ENCODE measurements at regions not wholly inside any gene's neighbourhood (a gene's known extent, or its start where the extent isn't known, plus 50 kb on each side); places are given as distances from the start of the nearest gene placed in this dataset.
"Not testable (repeated sequence)": the region's sequence is repeated elsewhere in the genome, so short reads cannot be mapped to it uniquely, and the experiment has no call there.

DNA sequence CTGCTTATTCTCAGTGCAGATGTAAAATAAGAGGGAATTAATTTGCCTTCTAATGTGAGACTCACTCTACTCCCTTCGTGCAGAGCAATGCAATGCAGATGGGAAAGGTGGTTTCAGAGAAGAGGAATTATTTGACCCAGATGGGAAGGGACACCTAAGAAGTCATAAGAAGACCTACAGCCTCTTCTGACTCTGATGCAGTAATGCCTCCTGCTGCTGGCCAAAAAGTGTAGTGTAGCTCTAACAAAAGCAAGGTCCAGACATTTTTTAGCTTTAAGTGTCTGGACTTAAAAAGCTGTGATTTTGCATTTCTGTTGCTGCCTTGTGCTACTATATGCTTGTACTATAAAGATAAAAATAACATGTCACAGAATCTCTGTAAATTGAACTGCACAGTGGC, 501.4 kb downstream of the TTLL7 start:
- no peaks in the 10 kb centered on the region for H3K36me3 ChIP-seq
- intact Hi-C loops (cut with DNase I): no loop called here
- DNase-seq (ENCODE audit: extremely low spot score): no peak
- TF ChIP-seq, protein P1, sequence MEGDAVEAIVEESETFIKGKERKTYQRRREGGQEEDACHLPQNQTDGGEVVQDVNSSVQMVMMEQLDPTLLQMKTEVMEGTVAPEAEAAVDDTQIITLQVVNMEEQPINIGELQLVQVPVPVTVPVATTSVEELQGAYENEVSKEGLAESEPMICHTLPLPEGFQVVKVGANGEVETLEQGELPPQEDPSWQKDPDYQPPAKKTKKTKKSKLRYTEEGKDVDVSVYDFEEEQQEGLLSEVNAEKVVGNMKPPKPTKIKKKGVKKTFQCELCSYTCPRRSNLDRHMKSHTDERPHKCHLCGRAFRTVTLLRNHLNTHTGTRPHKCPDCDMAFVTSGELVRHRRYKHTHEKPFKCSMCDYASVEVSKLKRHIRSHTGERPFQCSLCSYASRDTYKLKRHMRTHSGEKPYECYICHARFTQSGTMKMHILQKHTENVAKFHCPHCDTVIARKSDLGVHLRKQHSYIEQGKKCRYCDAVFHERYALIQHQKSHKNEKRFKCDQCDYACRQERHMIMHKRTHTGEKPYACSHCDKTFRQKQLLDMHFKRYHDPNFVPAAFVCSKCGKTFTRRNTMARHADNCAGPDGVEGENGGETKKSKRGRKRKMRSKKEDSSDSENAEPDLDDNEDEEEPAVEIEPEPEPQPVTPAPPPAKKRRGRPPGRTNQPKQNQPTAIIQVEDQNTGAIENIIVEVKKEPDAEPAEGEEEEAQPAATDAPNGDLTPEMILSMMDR (IDR thresholded peaks at IDR 0.05): no peak
- TF ChIP-seq POLR2AphosphoS5 (IDR thresholded peaks at IDR 0.05) (no peak), POLR2A (IDR thresholded peaks at IDR 0.05; ENCODE audit: low read depth) (no peak), EP300 (IDR thresholded peaks at IDR 0.05) (no peak)
- no peaks in the 10 kb centered on the region for H3K27me3 ChIP-seq
- H3K4me1 ChIP-seq: no peaks in the 10 kb centered on the region
- 85% methylated on average over 1 of the region's 1 CpG for WGBS
- no peaks in the 10 kb centered on the region for H3K9me3 ChIP-seq
- no peak overlapping the region for H3K27ac ChIP-seq (replicated peaks in 1 of 4)
- H3K4me3 ChIP-seq: no peak overlapping the region

GRCh38 chr1:83495560-83495959, 503.4 kb downstream of the TTLL7 start:
- TF ChIP-seq POLR2A (IDR thresholded peaks at IDR 0.05; ENCODE audit: low read depth) (no peak), EP300 (IDR thresholded peaks at IDR 0.05) (no peak), POLR2AphosphoS5 (IDR thresholded peaks at IDR 0.05) (no peak)
- TF ChIP-seq, protein P1 (IDR thresholded peaks at IDR 0.05): no peak
- intact Hi-C loops (cut with DNase I): no loop called here
- WGBS: 94% methylated on average over 9 of the region's 9 CpGs
- Histone ChIP-seq H3K27ac (replicated peaks in 1 of 4) (no peak overlapping the region), H3K27me3 (no peaks in the 10 kb centered on the region), H3K36me3 (no peaks in the 10 kb centered on the region), H3K4me3 (no peak overlapping the region), H3K4me1 (no peaks in the 10 kb centered on the region), H3K9me3 (no peaks in the 10 kb centered on the region)
- DNase-seq (ENCODE audit: extremely low spot score): no peak

GRCh38 chr1:83493633-83494032, 505.3 kb downstream of the TTLL7 start:
- no peaks in the 10 kb centered on the region for H3K9me3 ChIP-seq
- H3K27ac ChIP-seq (replicated peaks in 1 of 4): no peak overlapping the region
- TF ChIP-seq POLR2A (IDR thresholded peaks at IDR 0.05; ENCODE audit: low read depth) (no peak), EP300 (IDR thresholded peaks at IDR 0.05) (no peak), POLR2AphosphoS5 (IDR thresholded peaks at IDR 0.05) (no peak)
- TF ChIP-seq, protein P1 (IDR thresholded peaks at IDR 0.05): no peak
- intact Hi-C loops (cut with DNase I): no loop called here
- no peaks in the 10 kb centered on the region for H3K27me3 ChIP-seq
- no peaks in the 10 kb centered on the region for H3K4me1 ChIP-seq
- H3K4me3 ChIP-seq: no peak overlapping the region
- no peaks in the 10 kb centered on the region for H3K36me3 ChIP-seq
- WGBS: 81% methylated on average over 2 of the region's 2 CpGs
- DNase-seq (ENCODE audit: extremely low spot score): no peak

DNA sequence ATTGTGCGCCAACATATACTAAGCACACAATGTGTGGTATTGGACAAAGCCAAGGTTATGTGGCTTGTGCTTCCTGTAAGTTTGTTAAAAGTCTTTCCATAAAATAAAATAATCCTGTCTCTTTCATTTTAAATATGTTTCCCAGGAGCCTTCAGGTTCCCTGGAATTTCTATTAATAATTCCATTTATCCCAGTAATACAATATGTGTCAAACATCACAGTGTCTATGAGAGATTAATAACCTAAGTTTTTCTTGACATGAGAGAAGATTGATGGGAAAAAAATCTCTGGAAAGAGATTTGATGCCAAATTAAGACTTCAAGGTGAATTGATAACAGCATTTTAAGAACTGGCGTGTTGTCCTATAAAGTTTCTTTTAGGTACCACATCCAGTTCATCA, 507.0 kb downstream of the TTLL7 start:
- no peak overlapping the region for H3K4me3 ChIP-seq
- no peak for TF ChIP-seq POLR2AphosphoS5 (IDR thresholded peaks at IDR 0.05)
- no peak for TF ChIP-seq POLR2A (IDR thresholded peaks at IDR 0.05; ENCODE audit: low read depth)
- TF ChIP-seq EP300 (IDR thresholded peaks at IDR 0.05): no peak
- TF ChIP-seq, protein P1 (IDR thresholded peaks at IDR 0.05): no peak
- no peak for DNase-seq (ENCODE audit: extremely low spot score)
- intact Hi-C loops (cut with DNase I): no loop called here
- no peaks in the 10 kb centered on the region for H3K9me3 ChIP-seq
- H3K27me3 ChIP-seq: no peaks in the 10 kb centered on the region
- no peaks in the 10 kb centered on the region for H3K36me3 ChIP-seq
- WGBS: 94% methylated on average over 2 of the region's 2 CpGs
- H3K4me1 ChIP-seq: peaks cover 0 to 7% (median 0%) of the 10 kb centered on the region in 4 donors
- no peak overlapping the region for H3K27ac ChIP-seq (replicated peaks in 1 of 4)

GRCh38 chr1:83490988-83491387, 507.9 kb downstream of the TTLL7 start:
- intact Hi-C loops (cut with DNase I): no loop called here
- Histone ChIP-seq H3K36me3 (no peaks in the 10 kb centered on the region), H3K9me3 (no peaks in the 10 kb centered on the region), H3K27ac (replicated peaks in 1 of 4) (no peak overlapping the region), H3K27me3 (no peaks in the 10 kb centered on the region), H3K4me3 (no peak overlapping the region), H3K4me1 (peaks cover 0 to 7% (median 0%) of the 10 kb centered on the region in 4 donors)
- TF ChIP-seq POLR2AphosphoS5 (IDR thresholded peaks at IDR 0.05) (no peak), POLR2A (IDR thresholded peaks at IDR 0.05; ENCODE audit: low read depth) (no peak)
- no peak for DNase-seq (ENCODE audit: extremely low spot score)

DNA sequence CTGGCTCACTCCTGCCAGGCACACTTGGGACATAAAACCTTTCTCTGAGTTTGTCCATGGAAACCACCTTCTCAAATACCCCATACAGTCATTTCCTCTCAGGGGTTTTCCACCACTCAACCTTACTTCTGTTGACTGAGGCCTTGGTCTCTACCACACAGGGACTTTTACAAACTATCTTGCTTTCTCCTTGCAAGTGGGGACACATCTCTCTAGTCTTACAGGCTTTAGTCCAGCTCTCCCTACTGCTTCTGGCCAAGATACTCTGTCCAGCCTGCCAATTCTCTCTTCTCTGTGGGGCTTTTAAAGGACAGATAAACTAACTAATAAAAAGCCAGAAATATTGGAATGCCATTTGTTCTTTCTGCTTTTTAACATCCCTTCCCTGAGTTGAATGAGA, 510.8 kb downstream of the TTLL7 start:
- H3K27me3 ChIP-seq; H3K27ac ChIP-seq (replicated peaks in 1 of 4); H3K4me1 ChIP-seq; H3K4me3 ChIP-seq; H3K36me3 ChIP-seq; DNase-seq (ENCODE audit: extremely low spot score); intact Hi-C loops (cut with DNase I); H3K9me3 ChIP-seq: not testable (repeated sequence)

GRCh38 chr1:83487460-83487859, 511.5 kb downstream of the TTLL7 start:
- H3K9me3 ChIP-seq; H3K27ac ChIP-seq (replicated peaks in 1 of 4); H3K27me3 ChIP-seq; H3K4me1 ChIP-seq; DNase-seq (ENCODE audit: extremely low spot score); H3K4me3 ChIP-seq; intact Hi-C loops (cut with DNase I); H3K36me3 ChIP-seq: not testable (repeated sequence)
- WGBS: 73% methylated on average over 1 of the region's 1 CpG

GRCh38 chr1:83485314-83486019, 513.5 kb downstream of the TTLL7 start:
- intact Hi-C loops (cut with DNase I); H3K4me3 ChIP-seq; DNase-seq (ENCODE audit: extremely low spot score); H3K9me3 ChIP-seq; H3K27ac ChIP-seq (replicated peaks in 1 of 4); H3K4me1 ChIP-seq; H3K27me3 ChIP-seq; H3K36me3 ChIP-seq: not testable (repeated sequence)
- whole genome bisulfite sequencing: 100% methylated on average over 2 of the region's 2 CpGs
